ENCODE measurements at regions not wholly inside any gene's neighbourhood (a gene's known extent, or its start where the extent isn't known, plus 50 kb on each side); places are given as distances from the start of the nearest gene placed in this dataset.

- TF ChIP-seq CTCF (IDR thresholded peaks at IDR 0.05) (no peak), POLR2A (IDR thresholded peaks at IDR 0.05) (no peak)
Measured at GRCh38 chr5:120037451-120037850, 408.1 kb downstream of the FAM170A start.

Measured in uterus (tissue), 2 donors.